Stomach (tissue), 4 donors: ENCODE measurements at regions not wholly inside any gene's neighbourhood (a gene's known extent, or its start where the extent isn't known, plus 50 kb on each side); places are given as distances from the start of the nearest gene placed in this dataset.

ENCODE experiments used
- CTCF ChIP-seq, 7 experiments: fragments of 450-650 bp in 4 of 7; fragments of 200-600 bp in 3 of 7; sonication (generic) in 3 of 7; IDR thresholded peaks; one replicate each; pipeline ENCODE4 v1.5.1; 2016 to 2019; ENCODE audit warnings: antibody characterized with exemption in 7 of 7, control low read depth in 2 of 7, mild to moderate bottlenecking in 1 of 7
- EP300 ChIP-seq: sonication (generic); formaldehyde crosslinking; IDR thresholded peaks from one replicate; pipeline ENCODE4 v1.6.1; 2017; ENCODE audit warnings: antibody characterized with exemption
- POLR2A ChIP-seq, 4 donors: fragments of 450-650 bp; IDR thresholded peaks; one replicate each; pipeline ENCODE4 v1.6.1; 2016; ENCODE audit warnings: antibody characterized with exemption in 4 of 4, control low read depth in 2 of 4, mild to moderate bottlenecking in 1 of 4, moderate library complexity in 1 of 4
- POLR2AphosphoS5 ChIP-seq, 3 donors: sonication (generic); formaldehyde crosslinking; IDR thresholded peaks; one replicate each; pipeline ENCODE4 v1.6.1; 2016; ENCODE audit warnings: antibody characterized with exemption in 3 of 3

- TF ChIP-seq CTCF (IDR thresholded peaks at IDR 0.05) (no peak), POLR2A (IDR thresholded peaks at IDR 0.05) (no peak), EP300 (no peak), POLR2AphosphoS5 (IDR thresholded peaks at IDR 0.05) (no peak)
These were observed 380.7 kb upstream of the BTBD3 start for GRCh38 chr20:11537032-11537431.
